HFFc6 (cell line): ENCODE measurements at regions not wholly inside any gene's neighbourhood (a gene's known extent, or its start where the extent isn't known, plus 50 kb on each side); places are given as distances from the start of the nearest gene placed in this dataset.

Source experiments
- DNase-seq: peaks from one replicate; pipeline ENCODE4 v3.0.0-alpha.2; 2018
- H3K27ac Mint-ChIP-seq: 2 replicates; pipeline ENCODE4 v1.8.0; 2020; ENCODE audit warnings: mild to moderate bottlenecking, mixed read lengths
- H3K27me3 Mint-ChIP-seq: 2 replicates; pipeline ENCODE4 v1.8.0; 2021; ENCODE audit warnings: mild to moderate bottlenecking, moderate library complexity, mixed read lengths; ENCODE audit not compliant: insufficient read depth
- H3K36me3 Mint-ChIP-seq: 2 replicates; pipeline ENCODE4 v1.8.0; 2021; ENCODE audit warnings: low read depth, mixed read lengths
- H3K4me1 Mint-ChIP-seq: 2 replicates; pipeline ENCODE4 v1.8.0; 2020; ENCODE audit warnings: low read depth, mixed read lengths
- H3K4me3 Mint-ChIP-seq: 2 replicates; pipeline ENCODE4 v1.8.0; 2020; ENCODE audit warnings: mild to moderate bottlenecking, moderate library complexity, mixed read lengths
- H3K9me3 Mint-ChIP-seq: 2 replicates; pipeline ENCODE4 v1.8.0; 2020; ENCODE audit warnings: mild to moderate bottlenecking, mixed read lengths
- TF ChIP-seq, protein P1 (sequence below): fragments of 200-600 bp; sonication (generic); IDR thresholded peaks from 2 replicates; pipeline ENCODE4 v1.5.0; 2021; ENCODE audit warnings: antibody characterized with exemption, mild to moderate bottlenecking

DNA sequence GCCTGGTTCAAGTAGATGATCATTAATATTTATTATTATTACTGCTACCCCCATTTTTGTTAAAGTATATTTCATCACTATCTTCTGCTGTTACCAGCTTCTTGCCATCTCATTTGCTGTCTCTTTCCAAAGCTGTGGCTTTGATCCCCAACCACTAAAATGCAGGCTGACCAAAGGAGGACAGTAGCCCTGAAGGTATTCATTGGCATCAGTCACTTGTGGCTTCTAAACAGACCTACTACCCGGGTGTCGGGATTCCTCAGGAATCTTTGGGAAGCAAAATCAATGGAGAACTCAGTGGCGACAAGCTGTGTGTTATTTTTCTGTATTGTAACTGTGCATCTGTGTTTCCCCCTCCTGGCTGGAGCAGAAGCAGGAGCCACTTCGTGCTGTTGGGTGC, 379.2 kb upstream of the ERCC4 start:
- Mint-ChIP-seq H3K27ac (no peak overlapping the region), H3K4me3 (no peak overlapping the region), H3K9me3 (peaks cover 56% of the 10 kb centered on the region), H3K4me1 (no peaks in the 10 kb centered on the region), H3K36me3 (no peaks in the 10 kb centered on the region), H3K27me3 (no peaks in the 10 kb centered on the region)
- DNase-seq, result no peak
- TF ChIP-seq, protein P1, sequence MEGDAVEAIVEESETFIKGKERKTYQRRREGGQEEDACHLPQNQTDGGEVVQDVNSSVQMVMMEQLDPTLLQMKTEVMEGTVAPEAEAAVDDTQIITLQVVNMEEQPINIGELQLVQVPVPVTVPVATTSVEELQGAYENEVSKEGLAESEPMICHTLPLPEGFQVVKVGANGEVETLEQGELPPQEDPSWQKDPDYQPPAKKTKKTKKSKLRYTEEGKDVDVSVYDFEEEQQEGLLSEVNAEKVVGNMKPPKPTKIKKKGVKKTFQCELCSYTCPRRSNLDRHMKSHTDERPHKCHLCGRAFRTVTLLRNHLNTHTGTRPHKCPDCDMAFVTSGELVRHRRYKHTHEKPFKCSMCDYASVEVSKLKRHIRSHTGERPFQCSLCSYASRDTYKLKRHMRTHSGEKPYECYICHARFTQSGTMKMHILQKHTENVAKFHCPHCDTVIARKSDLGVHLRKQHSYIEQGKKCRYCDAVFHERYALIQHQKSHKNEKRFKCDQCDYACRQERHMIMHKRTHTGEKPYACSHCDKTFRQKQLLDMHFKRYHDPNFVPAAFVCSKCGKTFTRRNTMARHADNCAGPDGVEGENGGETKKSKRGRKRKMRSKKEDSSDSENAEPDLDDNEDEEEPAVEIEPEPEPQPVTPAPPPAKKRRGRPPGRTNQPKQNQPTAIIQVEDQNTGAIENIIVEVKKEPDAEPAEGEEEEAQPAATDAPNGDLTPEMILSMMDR, result no peak

DNA sequence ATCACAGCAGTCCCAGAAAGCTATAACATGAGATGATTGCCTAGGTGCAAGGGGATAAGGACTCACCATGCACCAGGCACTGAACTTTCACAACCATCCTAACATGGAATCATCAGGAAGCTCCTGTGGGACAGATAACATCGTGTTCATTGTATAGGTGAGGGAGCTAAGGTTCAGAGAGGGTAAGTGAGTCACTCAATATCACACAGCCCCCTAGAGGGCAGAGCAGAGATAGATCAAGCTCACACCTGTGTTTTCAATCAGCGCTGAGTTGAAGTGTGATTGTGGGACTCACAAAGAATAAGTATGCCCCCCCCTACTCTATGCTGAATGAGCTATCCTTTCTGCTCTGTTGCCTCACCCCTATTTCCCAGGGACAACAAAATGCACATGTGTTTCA, 377.7 kb upstream of the ERCC4 start:
- Mint-ChIP-seq H3K27me3 (no peaks in the 10 kb centered on the region), H3K27ac (no peak overlapping the region), H3K9me3 (peaks cover 51% of the 10 kb centered on the region), H3K4me1 (no peaks in the 10 kb centered on the region), H3K4me3 (no peak overlapping the region), H3K36me3 (no peaks in the 10 kb centered on the region)
- TF ChIP-seq, protein P1, result no peak
- DNase-seq, result no peak

DNA sequence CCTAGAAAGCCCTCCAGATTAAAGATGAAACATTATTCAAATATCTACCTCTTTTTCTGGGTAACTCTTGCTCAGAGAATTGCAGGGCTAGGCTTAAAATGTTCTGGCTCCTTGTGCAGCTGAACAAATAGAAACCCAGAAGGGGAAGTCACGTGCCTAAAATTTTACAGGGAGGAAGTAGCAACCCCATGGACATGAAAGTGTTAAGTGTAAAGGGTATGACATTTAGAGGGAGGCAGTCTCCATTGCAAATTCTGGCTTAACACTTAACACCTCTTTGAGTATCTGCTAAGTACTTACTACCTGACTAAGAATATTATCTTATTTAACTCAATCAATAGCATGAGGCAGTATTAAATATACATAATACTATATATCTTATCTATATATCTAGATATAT, 376.1 kb upstream of the ERCC4 start:
- Mint-ChIP-seq H3K27me3 (no peaks in the 10 kb centered on the region), H3K36me3 (no peaks in the 10 kb centered on the region), H3K9me3 (peaks cover 46% of the 10 kb centered on the region), H3K4me1 (no peaks in the 10 kb centered on the region), H3K4me3 (no peak overlapping the region), H3K27ac (no peak overlapping the region)
- DNase-seq, result no peak
- TF ChIP-seq, protein P1, result no peak

DNA sequence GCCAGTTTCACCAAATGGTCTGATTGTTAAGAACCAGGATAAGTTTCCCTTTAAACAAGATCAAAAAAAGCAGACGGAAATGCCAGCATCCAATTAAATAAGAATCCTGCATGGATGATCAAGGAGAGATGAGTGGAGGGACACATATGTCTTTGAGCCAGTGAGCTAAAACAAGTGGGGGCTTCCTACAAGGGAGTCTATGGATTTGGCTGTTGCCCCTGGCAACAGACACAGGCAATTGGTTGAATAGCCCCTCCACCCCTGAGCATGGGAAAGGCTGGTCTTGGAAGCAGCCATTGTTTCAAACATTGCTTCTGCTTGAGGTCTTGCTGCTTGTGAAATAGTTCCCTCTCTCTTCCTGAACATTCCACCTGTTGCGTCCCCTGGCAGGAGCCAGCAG, 374.7 kb upstream of the ERCC4 start:
- no peak overlapping the region for H3K4me3 Mint-ChIP-seq
- H3K36me3 Mint-ChIP-seq, result no peaks in the 10 kb centered on the region
- TF ChIP-seq, protein P1, result no peak
- H3K4me1 Mint-ChIP-seq, result no peaks in the 10 kb centered on the region
- H3K27me3 Mint-ChIP-seq, result no peaks in the 10 kb centered on the region
- DNase-seq, result no peak
- peaks cover 39% of the 10 kb centered on the region for H3K9me3 Mint-ChIP-seq
- H3K27ac Mint-ChIP-seq, result no peak overlapping the region

DNA sequence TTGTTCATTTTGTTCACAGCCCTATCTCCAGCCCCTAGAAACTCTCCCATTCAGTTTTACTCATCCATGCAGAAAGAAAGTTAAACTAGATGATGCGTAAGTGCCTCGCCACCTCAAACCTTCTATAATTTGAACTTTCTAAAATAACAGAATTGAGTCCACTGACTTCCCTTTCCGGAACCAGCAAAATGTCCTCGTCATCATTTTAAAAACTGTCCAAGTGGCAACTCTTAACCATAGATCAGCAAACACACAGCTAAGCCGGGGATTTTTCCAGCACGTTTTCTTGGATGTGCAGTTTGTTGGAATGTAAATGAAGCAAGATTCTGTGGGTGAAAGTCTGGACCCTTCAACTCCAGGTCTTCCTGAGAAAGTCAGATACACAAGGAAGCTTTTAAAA, 369.7 kb upstream of the ERCC4 start:
- no peak overlapping the region for H3K27ac Mint-ChIP-seq
- H3K9me3 Mint-ChIP-seq, result peaks cover 25% of the 10 kb centered on the region
- TF ChIP-seq, protein P1, result no peak
- no peak overlapping the region for H3K4me3 Mint-ChIP-seq
- H3K36me3 Mint-ChIP-seq, result peaks cover 6% of the 10 kb centered on the region; the same call in 1 of the 2 replicates
- H3K27me3 Mint-ChIP-seq, result no peaks in the 10 kb centered on the region
- no peak for DNase-seq
- H3K4me1 Mint-ChIP-seq, result no peaks in the 10 kb centered on the region
